ENCODE measurements at regions not wholly inside any gene's neighbourhood (a gene's known extent, or its start where the extent isn't known, plus 50 kb on each side); places are given as distances from the start of the nearest gene placed in this dataset.

GRCh38 chr15:61633951-61634350 lies 404.8 kb upstream of the RORA start:
- DNase-seq (ENCODE audit: low read depth) = no peak

- DNase-seq (ENCODE audit: low read depth) = no peak
Measured at GRCh38 chr15:61629269-61629668, 400.2 kb upstream of the RORA start.

DNA sequence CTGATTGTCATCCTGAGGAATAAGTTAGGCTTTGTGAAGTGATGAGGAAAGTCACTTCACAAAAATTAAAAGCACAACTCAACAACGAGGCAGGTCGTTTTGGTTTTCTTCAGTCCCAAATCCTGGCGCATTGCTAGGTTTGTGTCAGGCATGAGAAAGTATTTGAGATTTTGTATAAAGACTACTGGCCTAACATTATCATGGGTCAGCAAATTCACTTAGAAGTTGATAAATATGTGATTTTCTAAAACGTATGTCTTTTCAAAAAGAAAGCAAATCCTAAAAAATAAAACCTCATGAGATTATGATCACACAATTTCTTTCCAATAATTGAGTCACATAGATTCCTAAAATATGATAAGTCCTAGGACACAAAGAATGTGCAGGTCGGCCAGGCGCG lies 395.8 kb upstream of the RORA start:
- no peak for DNase-seq (ENCODE audit: low read depth)

- no peak for DNase-seq (ENCODE audit: low read depth)
Measured at GRCh38 chr15:61623746-61624145, 394.6 kb upstream of the RORA start.

- DNase-seq (ENCODE audit: low read depth) = no peak
Measured at GRCh38 chr15:61621865-61622264, 392.8 kb upstream of the RORA start.

DNA sequence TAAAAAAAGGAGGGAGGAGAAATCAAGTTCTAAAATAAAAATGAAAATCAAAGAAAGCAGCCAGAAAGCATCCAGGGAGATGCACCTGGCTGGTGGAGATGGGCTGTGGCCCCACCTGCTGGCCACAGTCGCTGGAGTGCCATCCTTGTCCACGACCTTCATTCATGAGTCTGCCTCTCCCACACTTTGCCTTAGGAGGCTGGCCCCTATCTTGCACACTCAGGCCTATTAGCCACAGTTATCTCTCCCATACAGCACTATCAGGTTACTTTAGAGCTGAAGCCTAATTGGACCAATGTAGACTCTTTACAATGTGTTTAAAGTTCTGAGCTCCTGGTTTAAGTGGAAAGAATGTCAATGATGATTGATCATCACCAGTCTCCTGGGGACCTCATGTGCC lies 392.0 kb upstream of the RORA start:
- no peak for DNase-seq (ENCODE audit: low read depth)

DNA sequence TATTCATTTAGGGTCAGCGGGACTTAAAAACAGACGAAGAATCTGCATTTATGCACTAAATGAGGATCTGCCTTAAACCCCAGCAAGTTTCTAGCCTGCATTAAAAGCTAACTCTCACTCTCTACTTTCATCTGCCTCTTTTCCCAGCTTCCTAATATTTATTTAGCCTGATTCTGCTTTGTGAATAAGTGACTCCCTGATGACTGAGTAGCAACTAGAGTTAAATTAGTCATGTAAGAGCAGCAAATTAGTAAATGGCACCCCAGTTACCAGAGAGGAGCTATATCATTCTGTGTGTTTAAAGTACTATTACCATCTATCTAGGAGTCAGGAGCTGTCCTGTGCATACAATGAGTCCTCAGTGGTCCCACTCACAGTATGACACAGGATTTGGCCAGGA lies 391.0 kb upstream of the RORA start:
- DNase-seq (ENCODE audit: low read depth) = no peak

DNA sequence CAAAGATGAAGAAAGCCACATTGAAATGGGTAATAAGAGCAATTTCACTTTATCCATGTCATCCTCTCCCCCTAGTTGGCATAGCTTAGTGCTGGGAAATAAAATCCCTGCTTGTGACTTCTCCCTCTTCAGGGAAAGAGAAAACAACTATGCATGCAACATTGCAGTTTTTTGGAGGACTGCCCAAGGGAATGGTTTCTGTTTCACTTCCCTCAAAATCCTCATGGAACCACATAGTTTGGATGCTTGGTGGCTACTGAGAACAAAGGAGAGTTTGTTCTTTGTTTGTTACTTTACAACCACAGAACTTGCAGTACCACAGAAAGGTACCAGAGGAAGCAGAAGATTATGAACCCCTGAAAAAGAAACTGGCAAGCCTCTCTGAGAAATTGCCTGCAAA lies 384.6 kb upstream of the RORA start:
- DNase-seq (ENCODE audit: low read depth) = peak; percentile 5

DNA sequence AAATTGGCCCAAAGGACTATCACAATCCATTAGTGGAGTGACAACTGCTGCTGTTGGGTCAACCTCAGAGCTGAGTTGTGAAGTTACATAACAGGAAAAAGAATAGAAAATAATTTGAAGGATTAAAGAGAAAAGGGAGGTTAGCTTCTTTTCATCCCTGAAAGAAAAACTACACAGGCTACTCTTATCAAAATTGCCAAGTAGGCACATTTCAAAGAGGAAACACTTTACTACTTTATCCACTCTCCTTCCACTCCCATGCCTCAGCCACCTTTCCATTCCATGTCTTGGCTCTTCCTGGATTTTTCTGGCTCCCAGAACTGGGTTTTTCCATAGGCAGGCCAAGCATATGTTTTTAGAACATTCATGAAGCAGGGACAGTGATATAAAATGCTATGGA lies 384.0 kb upstream of the RORA start:
- DNase-seq (ENCODE audit: low read depth) = no peak

GRCh38 chr15:61612111-61612510 lies 383.0 kb upstream of the RORA start:
- no peak for DNase-seq (ENCODE audit: low read depth)

GRCh38 chr15:61605343-61605742 lies 376.2 kb upstream of the RORA start:
- no peak for DNase-seq (ENCODE audit: low read depth)

DNA sequence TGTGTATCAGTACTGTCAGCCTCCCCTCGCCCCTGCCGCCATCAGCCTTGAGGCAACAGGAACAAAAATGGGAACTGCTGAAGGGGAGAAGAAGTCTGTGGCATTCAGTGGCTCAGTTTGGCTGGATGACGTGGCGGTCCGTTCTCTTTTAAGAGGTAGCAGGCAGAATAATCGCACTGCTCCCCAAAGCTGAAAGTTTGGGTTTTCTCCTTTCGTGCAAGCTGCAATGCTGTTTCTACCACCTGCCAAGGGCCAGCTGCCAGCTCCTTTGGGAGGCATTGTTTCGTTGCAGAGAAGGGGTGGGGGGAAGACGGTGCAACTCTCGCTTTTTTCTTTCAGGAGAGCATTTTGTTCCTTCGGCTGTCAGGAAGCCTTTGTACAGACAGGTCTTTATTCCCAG lies 369.6 kb upstream of the RORA start:
- DNase-seq (ENCODE audit: low read depth) = no peak

DNA sequence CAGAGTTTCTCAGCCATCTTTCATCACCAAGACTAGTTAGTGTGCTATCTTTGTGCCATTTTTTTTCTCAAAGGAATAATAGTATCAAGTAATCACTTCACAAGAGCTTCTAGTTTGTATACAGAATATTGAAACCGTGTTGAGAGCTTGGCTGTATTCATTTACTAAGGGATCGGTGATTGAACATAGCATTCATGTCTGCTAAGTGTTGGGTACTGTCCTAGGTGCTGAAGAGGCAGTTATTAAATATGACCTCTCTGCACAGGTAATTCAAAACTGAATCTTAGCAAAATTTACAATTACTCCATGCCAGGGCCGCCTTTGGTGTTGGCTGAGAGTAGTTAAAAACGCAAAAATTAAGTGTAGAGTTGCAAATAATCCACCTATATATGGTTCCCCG lies 355.3 kb upstream of the RORA start:
- DNase-seq (ENCODE audit: low read depth) = peak; percentile 2

DNA sequence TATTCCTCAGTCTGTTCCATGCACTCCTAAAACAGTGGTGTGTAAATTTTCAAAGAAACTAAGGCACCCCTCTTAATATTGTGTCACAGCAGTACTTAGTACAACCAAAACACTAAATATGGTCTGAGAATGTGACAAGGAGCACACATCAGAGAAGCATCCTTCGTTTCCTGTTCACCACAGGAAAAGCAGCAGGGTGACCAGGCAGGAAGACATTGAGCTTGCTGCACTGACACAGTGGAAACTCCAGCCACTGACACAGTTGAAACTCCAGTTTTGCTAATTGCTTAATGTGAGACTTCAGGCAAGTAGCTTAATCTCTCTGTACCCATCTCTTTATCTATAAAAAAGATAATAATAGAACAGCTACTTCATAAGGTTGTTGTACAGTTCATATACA lies 353.0 kb upstream of the RORA start:
- no peak for DNase-seq (ENCODE audit: low read depth)

DNA sequence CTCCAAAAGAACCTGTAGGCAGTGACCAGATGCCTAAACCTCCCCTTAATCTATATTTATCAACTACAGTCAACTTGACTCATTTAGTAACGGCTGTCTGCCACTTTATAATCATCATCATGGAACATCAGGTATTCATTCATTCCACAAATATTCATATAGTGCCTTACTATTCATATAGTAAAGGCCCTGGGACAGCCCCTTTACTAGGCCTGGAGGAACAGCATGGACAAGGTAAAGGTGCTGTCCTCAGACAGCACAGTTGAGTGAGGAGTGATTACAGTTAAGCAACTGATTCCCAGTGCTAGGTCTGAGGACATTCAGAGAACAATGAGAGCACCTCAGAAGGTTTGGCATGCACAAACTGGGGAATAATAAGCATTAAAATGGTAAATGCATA lies 346.5 kb upstream of the RORA start:
- DNase-seq (ENCODE audit: low read depth) = no peak

- DNase-seq (ENCODE audit: low read depth) = no peak
Measured at GRCh38 chr15:61571026-61571425, 341.9 kb upstream of the RORA start.

DNA sequence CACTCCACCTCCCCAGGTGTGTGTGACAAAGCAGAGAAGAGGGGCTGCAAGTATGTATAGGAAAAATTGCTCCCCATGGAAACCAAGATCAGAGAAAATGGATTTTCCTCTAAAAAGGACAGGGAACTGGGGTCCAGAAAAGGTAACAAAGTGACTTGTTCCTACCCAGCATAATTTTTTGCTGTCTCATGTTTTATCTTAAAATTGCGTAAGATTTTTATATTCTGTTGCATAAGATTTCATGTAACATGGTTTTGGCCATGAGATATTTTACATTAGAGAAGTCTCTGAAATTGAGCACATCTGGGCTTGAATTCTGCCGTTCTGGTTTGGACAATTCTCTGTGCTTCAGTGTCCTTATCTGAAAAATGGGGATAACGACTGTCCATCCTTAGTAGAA lies 335.7 kb upstream of the RORA start:
- DNase-seq (ENCODE audit: low read depth) = no peak

DNA sequence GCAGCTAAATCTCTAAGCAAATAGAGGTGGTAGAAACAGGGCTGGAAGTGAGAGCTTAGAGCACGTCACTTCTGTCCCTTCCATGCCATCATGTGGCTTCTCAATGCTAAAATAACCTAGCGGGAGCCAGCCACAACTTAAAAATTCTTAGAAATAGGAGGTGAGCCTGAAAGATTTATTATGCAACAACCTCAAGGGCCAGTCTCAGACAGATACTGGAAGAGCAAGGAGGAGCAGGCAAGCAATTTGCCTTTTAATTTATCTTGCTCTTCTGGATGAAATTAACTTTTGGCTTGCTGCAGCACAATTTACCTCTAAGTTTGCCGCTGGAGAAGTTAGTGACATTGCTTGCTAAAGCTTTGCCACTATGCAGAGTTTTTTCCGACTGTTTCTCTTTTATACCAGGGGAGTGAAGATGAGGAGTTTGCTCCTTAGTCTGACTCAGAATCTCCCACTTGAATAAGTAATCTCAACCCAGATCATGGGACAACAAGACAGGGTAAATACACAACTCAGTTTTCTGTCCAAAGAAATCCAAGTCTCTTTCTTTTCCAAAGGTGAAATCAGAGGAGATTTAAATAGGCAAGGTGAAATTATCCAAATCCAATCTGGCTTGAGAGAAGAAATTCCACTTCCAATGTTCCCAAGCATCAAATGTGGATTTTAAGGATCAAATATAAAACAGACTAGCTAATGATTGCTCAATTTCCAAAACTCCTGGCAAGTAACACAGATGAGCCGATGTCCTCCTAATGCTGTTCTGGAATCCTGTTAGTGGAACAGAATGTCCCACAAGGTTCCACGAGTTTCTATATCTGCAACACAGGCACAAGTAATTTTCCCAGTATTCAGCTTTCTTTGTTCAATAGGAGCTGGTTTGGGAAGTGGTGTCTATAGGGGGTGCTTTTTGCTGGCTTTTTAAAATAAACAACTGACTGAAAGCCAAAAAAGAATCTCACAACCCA lies 329.4 kb upstream of the RORA start:
- no peak for DNase-seq (ENCODE audit: low read depth)

DNA sequence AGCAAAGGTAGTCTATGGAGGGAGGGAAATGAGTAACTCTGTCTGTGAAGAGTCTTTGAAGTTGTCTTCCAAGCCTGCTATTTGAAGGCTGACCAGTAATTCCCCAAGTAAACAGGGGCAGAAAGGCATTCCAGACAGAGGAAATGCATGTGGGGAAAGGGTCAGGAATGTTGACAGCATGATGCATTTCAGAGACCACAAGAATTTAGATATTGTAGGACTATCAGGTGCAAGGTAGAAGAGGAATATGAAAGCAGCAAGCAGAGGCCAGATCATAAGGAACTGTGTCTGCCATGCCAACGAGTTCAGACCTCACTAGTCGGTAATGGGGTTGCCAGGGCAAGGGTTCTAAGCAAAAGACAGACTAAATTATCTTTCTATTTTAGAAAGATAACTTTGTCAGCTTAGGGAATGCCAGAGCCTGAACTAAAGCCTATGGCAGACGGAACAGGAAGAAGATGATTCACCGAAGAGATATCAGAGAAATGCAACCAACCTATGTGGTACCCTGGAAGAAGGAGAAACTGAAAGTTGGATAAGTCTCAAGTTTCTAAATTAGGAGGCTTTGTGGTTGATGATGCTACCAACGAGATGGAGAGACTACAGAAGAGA lies 327.0 kb upstream of the RORA start:
- DNase-seq (ENCODE audit: low read depth) = peak; percentile 72

DNA sequence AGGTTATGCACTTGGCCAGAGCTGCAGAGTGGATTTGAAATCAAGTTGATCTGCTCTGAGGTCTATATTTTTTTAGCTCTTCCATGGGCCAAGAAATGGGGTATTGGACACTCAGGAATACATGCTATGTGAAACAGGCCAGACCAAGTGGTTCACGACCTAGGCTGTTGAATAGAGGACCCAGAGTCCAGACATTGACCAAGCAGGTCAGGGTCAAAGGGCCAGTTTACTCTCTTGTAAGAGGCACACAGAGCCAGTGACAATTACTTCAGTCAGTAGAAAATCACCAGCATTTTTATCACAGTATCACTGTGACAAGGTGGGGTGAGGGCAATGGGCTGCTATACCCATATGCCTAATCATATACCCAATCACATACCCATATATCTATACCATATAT lies 320.6 kb upstream of the RORA start:
- no peak for DNase-seq (ENCODE audit: low read depth)

DNA sequence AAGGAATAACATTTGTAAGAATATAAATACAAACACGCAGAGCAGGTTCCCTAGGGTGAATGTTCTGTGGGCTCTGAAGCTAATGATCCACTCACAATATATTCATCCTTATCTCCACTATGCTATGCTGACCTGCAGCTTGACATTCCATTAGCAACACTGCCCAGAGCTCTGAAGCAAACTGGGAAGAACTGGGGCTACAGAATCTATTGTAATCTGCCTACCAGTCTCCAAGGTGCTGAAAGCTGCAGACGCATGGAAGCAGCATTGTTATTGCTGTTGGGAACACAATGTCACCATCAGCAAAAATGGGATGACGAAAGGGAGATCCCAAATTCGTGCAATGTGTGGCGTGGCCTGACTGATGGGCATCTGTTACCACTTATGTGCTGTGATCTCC lies 316.7 kb upstream of the RORA start:
- DNase-seq (ENCODE audit: low read depth) = no peak

- no peak for DNase-seq (ENCODE audit: low read depth)
Measured at GRCh38 chr15:61541516-61541915, 312.4 kb upstream of the RORA start.

DNA sequence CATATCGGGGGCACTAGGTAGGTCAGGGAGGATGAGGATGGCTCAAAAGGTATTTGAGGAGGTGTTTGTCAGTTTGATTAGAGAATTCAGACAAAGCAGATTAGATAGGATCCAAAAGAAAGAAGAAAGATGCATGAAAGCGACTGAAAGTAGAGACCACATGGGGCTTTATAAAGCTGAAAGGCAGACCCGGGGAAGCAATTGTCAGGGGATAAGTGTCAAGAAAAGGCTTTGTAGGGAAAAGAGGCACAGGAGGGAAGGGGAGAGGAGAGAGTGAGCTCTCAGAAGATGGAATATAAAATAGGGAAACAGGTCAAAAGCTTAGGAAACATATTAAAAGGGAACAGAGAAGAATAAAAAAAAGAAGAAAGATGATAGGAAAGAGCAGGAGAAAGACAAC lies 308.2 kb upstream of the RORA start:
- DNase-seq (ENCODE audit: low read depth) = no peak

GRCh38 chr15:61534986-61535385 lies 305.9 kb upstream of the RORA start:
- DNase-seq (ENCODE audit: low read depth) = no peak
